SH-SY5Y (cell line): ENCODE measurements at regions not wholly inside any gene's neighbourhood (a gene's known extent, or its start where the extent isn't known, plus 50 kb on each side); places are given as distances from the start of the nearest gene placed in this dataset.

Experiments
- GATA2 ChIP-seq: IDR thresholded peaks from 2 replicates; pipeline ENCODE4 v1.6.1; 2011; ENCODE audit warnings: mild to moderate bottlenecking, low read depth, low read length
- GATA3 ChIP-seq: IDR thresholded peaks from 2 replicates; pipeline ENCODE4 v1.6.1; 2011; ENCODE audit warnings: low read depth, mild to moderate bottlenecking, low read length, moderate library complexity

DNA sequence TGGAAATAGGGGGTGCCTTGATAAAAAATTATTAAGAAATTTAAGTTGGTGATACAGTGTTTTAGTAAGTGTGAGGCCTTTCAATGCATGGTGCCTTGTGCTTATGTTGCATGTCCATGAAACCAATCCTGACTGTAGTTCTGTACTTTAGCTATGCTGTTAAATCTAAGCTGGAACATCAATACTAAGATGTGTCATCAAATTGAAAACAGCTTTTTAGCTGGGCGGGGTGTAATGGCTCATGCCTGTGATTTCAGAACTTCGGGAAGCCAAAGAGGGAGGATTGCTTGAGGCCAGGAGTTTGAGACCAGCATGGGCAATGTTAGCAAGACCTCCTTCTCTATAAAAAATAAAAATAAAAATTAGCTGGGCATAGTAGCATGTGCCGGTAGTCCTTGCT is 930.3 kb upstream of the PCDH9 start:
- TF ChIP-seq GATA3 = no peak
- no peak for TF ChIP-seq GATA2

DNA sequence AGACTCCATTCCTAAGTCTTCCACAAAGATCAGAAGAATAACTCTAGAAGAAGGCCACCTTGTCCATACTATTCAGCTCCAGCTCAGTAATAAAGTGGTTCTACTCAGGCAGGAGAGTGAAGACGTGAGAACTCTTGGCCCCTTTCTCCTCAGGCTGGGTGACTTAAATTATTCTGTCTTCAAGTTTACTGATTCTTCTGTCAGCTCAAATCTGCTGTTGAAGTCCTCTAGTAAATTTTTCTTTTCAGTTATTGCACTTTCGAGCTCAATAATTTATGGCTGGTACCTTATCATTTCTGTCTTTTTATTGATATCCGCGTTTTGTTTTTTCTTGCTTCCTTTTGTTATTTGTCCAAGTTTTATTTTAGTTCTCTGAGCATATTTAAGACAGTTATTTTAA is 922.3 kb upstream of the PCDH9 start:
- TF ChIP-seq GATA2 = no peak
- no peak for TF ChIP-seq GATA3

DNA sequence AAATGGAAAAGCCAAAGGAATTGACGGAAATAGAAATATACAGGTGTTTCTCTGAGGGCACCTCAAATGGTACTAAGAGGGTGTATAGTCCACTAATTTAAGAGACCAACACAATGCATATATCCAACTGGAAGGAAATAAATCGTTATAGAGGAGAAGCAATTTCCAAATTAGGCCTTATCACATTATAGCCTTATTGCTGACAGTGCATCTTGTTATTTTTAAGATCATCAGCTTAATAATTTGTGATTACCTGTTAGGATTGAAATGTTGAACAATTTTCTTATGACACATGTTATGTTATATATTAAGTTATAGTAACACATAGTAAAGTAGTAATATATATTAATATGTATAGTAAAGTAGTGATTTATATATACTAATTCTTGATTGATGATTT is 915.7 kb upstream of the PCDH9 start:
- TF ChIP-seq GATA2 (no peak), GATA3 (no peak)

DNA sequence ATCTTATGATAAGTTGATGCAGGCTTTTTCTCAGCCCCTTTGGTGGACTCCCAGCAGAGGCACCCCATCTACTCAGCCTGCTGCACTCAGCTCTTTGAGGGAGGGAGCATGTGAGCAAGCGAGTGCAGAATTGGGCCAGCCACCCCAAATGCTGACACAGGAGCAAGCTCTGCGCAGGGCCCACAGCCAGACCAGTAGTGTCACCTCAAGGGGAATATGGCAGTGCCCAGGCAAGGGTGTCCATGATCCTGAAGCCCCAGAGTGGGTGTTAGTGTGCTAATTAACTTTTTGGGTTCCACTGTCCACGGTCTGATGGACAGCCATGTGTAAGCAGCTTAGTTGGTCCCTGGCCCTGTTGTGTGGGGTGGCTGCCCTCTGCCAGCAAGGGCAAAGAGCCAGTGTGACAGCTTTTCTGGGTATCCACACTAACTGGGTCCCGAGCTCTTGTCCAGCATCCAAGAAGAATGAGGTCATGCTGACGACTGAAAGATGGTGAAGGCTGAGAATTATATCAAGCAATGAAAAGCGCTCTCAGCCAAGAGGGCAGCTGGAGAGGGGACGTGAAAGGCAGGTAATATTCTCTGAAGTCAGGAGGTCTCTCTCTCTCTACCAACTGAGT is 898.3 kb upstream of the PCDH9 start:
- no peak for TF ChIP-seq GATA3

DNA sequence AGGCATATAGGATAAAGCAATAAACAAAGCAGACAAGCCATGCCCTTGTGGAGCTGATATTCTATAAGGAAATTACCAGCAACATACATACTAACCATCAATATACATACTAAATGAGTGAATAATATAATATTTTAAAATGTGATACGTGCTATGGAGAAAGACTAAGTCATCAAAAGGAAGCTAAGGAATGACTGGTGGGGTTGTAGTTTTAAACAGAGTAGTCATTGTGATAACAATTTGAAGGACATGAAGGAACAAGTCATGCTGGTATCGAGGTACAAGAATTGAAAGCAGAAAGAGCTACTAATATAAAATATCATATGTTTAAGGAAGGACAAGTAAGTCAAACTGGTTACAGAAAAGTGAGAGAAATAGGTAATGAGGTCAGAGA is 894.9 kb upstream of the PCDH9 start:
- no peak for TF ChIP-seq GATA3

DNA sequence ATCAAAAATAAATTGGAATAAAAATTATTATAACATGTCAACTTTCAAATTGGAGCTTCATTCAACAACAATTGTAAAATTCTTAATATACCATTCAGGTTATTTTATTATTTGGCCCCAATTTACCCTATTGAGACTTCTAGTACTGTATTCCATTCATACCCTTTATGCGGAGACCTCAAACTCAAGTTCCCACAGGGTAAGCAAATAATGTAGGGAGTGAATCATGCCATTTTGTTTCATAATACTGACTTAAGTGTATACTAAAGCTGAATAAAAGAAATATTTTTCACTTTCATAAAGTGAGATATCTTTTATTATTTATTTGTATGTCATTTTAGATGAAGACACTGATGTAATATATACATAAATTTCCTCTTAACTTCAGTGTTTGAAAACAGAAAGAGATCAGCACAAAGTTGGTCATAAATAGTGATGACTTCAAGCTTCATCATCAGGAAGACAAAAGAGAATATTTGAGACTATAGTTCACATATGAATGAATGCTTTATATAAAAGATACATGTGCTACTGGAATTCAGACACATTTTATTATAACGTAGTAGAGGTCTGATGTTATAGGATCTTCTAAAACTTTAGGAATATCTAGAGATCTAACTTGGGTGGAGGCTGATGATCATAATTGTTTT is 894.4 kb upstream of the PCDH9 start:
- no peak for TF ChIP-seq GATA2
- TF ChIP-seq GATA3 = no peak

DNA sequence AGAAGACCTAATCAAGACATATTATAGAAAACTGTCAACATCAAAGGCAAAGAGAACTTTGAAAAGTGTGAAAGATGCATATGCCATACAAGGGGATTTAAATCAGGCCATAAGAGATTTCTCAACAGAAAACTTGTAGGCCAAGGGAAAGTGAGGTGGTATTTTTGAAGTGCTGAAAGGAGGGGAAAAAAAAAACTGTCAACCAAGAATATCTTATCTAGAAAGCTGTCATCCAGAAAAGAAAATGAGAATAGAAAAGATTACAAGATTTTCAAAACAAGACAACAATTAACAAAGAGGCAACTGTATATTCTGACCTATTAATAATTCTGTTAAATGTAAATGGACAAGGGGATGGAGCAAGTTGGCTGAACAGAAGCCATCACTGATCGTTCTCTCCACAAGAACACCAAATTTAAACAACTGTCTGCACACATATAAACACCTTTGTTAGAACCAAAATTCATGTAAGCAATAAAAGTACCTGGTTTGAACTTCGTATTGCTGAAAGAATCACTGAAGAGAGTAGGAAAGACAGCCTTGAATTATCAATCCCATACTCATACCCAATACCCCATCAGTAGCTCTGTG is 880.1 kb upstream of the PCDH9 start:
- TF ChIP-seq GATA3 = no peak
- TF ChIP-seq GATA2 = no peak

DNA sequence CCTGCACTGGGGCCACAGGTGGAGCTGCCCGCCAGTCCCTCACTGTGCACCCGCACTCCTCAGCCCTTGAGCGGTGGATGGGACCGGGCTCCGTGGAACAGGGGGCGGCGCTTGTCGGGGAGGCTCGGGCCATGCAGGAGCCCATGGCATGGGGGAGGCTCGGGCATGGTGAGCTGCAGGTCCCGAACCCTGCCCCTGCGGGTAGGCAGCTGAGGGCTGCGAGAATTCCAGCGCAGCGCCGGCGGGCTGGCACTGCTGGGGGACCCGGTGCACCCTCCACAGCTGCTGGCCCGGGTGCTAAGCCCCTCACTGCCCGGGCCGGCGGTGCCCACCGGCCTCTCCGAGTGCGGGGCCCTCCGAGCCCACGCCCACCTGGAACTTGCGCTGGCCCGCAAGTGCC is 877.5 kb upstream of the PCDH9 start:
- TF ChIP-seq GATA2 (no peak), GATA3 (no peak)

DNA sequence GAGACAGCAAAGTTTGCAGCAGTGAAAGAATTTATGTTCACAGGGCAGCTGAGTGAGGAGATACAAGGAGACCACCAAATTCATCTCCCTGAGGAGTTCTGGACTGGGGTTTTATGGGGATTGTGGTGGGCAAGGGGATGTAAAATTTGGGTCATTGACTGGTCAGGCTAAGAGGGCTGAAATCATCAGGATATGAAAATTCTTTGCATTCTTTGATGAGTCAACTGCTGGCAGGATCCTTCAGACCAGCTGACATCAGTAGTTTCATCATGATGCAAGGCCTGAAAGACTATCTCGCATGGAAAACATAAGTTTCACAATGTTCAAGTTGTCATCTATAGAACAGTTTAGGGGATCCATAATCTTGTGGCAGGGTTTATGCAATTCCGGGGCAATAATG is 869.5 kb upstream of the PCDH9 start:
- TF ChIP-seq GATA3 (no peak), GATA2 (no peak)

DNA sequence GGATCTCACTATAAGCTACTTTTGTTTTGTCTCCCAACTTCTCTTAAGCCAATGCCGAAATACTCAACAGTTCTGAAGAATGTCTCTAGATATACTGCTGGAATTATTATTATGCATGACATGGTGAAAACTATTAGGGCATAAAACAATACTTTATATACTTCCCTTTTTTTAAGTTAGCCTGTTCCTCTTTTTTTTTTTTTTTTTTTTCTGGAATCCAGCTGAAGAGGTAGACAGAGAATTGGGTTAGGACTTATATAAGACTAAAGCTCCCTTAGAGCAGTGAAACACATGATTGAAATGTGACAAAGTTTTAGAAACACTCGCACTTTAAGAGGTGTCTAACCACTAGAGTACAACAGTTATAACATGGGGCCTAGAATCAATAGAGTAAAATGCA is 850.9 kb upstream of the PCDH9 start:
- TF ChIP-seq GATA2 = no peak
- TF ChIP-seq GATA3 = no peak

DNA sequence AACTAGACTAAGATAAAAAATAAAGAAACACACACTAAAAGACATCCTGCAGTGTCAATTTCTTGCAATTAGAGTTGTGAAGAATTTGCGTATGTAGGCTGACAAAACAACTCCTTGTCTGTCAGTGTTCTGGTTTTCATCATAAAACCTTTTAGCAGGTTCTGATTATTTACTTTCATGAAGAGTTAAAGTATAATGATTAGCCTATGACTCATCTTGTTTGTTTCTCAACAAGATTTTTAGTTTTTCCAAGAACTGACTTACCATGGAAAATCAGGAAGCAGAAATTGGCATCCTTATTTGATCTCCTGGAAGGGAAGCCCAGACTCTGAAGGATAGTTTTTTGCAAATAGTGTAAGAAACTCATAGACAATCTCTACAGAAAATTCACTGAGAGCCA is 848.7 kb upstream of the PCDH9 start:
- TF ChIP-seq GATA3 (no peak), GATA2 (no peak)

DNA sequence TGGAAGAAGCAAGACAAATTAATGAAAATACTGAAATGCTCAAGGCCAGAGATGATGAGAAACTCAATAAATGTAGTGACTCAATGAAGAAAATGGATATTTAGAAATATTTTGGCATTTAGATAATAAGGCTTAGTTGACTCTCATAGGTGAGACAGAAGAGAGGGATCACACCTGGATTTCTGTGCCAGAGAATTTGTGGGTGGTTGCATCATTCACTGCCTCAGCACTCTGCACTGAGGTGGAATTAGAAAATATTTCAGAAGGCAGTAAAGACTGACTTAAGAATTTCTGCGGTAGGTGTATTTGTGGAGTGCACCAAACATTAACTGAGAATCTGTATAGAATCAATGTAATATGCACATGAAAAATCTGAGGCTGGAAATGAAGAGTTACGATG is 848.3 kb upstream of the PCDH9 start:
- no peak for TF ChIP-seq GATA2
- TF ChIP-seq GATA3 = no peak

DNA sequence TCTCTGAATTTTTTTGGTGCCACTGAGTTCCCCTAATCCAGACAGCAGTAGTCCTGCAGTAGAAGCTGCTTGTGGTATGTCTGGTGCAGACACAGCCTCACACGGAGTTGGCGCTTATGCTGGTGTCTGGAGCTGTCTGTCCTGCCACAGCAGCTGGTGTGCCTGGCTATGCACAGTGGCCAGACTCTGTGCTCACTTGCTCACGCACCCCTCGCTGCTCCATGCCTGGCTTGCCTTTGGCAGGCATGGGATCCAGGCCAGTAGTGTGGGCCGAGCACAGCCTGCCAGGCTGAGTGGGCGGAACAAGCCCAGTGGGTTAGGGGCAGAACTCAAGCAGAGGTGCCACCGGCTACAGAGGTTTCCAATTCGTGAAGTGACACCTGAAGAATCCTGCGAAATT is 845.9 kb upstream of the PCDH9 start:
- no peak for TF ChIP-seq GATA2
- TF ChIP-seq GATA3 = no peak

DNA sequence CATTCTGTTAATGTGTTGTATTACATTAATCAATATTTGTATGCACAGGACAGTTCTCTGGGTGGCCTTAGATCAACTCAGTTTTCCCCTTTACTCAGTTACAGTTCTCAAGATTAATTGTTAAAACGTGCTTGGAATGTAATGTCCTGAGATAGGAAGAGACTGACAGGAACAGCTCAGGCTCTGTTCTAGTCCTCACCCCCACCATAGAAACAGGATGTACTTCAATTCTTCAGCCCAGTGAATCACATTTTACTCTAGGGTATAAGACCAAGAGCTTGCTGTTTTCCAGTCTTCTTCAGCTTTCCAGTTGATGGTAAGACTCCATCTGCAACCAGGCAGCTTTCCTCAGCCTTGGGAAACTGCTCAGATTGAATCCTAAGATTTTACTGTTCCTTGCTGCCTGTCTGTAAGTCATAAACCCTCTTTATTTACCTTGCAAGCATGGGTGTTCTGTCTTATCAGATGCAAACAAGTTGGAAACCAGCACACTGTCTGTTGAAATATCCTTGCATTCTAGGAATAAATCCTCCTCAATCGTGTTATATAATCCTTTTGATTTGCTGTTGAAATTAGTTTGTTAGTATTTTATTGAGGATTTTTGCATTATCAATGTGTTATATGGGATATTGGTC is 836.9 kb upstream of the PCDH9 start:
- TF ChIP-seq GATA3 (no peak), GATA2 (no peak)

DNA sequence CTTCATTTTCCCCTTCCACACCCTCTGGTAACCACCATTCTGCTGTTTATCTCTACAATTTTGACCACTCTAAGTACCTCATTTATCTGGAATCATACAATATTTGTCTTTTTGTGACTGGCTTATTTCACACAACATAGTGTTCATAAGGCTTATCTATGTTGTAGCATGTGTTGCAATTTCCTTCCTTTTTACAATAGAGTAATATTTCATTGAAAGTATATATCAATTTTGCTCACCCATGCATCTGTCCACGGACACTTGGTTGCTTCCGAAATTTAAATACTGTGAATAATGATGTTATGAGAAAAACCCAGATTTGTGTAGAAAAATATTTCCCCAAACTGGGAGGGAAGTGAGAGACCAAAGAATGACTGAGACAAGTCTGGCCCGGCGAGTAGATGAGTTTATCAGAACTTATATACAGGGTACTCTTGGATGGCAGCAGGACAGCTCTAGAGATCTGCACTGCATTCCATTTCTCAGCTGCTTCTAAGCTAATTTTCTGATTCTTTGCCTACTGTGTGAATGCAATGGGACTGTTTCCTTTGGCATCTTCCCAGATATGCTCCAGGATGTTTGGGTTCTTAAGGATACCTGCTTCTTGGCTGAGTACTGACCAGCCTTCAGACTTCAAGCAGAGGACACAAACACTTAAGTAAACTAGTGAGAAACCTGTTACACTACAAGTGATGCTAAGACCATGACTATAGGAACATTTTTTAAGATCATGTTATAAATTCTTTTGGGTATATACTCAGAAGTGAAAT is 834.0 kb upstream of the PCDH9 start:
- TF ChIP-seq GATA3 (no peak), GATA2 (no peak)

DNA sequence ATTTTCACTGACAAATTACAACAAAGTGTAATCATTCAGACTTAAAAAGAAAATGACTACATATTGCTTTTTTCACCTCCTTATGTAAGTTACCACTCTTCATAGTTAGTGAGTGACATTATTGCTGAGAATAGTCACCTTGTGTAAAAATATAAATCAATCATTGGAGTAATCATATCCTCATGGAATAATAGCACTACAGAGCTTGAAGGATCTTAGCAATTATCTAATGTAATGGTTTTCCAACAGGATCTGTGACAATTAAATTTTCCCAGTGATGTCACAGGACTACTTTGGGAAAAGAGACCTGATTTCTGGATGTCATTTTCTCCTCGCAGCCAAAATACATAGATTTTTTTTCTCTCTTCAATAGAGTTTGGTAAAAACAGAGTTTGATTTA is 833.0 kb upstream of the PCDH9 start:
- TF ChIP-seq GATA2 (no peak), GATA3 (no peak)
